ENCODE measurements at regions not wholly inside any gene's neighbourhood (a gene's known extent, or its start where the extent isn't known, plus 50 kb on each side); places are given as distances from the start of the nearest gene placed in this dataset.
"Not testable (repeated sequence)": the region's sequence is repeated elsewhere in the genome, so short reads cannot be mapped to it uniquely, and the experiment has no call there.

GRCh38 chr16:64662312-64662711, 459.6 kb downstream of the CDH11 start:
- DNase-seq; intact Hi-C loops (cut with micrococcal nuclease); H3K4me1 Mint-ChIP-seq (ENCODE audit: low read depth); POLR2A ChIA-PET; H3K27ac Mint-ChIP-seq; H3K4me3 Mint-ChIP-seq; H3K27me3 Mint-ChIP-seq; H3K36me3 Mint-ChIP-seq; CTCF ChIA-PET: not testable (repeated sequence)
- H3K9me3 Mint-ChIP-seq: peaks cover 35% of the 10 kb centered on the region

- no peak for DNase-seq
- H3K9me3 Mint-ChIP-seq: peaks cover 27% of the 10 kb centered on the region
- ChIA-PET CTCF (no interaction called here), POLR2A (no interaction called here)
- no peak overlapping the region for H3K27ac Mint-ChIP-seq
- H3K36me3 Mint-ChIP-seq: no peaks in the 10 kb centered on the region
- H3K27me3 Mint-ChIP-seq: no peaks in the 10 kb centered on the region
- H3K4me1 Mint-ChIP-seq (ENCODE audit: low read depth): no peaks in the 10 kb centered on the region
- no peak overlapping the region for H3K4me3 Mint-ChIP-seq
- intact Hi-C loops (cut with micrococcal nuclease): no loop called here
Observed at GRCh38 chr16:64659866-64660265, 462.0 kb downstream of the CDH11 start.

DNA sequence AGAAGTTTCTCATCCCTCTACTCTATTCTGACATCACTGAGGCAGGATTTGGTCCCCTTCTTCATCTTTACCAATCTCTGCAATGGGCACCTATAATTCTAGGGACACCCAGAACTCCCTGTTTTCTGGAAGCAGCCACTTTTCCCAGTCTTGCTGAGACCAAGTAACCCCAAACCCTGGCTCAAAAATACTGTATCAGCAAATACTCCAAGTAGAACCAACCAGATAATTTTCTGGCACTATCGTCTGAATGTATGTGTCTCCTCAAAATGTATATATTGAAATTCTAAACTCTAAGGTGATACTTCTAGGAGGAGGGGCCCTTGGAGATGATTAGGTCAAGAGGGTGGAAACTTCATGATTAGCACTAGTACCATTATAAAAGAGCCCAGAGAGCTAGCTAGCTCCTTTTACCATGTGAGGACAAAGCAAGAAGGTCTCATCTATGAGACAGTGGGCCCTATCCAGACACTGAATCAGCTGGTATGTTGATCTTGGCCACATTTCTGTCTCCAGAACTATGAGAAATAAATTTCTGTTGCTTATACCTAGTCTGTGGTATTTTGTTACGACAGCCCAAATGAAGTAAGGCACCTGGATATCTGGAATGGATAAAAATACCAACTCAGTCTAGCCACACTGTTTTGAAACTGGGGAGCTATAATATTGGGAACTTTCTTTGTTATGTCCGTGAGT, 464.4 kb downstream of the CDH11 start:
- H3K4me3 Mint-ChIP-seq: no peak overlapping the region
- ChIA-PET POLR2A (no interaction called here), CTCF (no interaction called here)
- H3K4me1 Mint-ChIP-seq (ENCODE audit: low read depth): no peaks in the 10 kb centered on the region
- peaks cover 31% of the 10 kb centered on the region for H3K9me3 Mint-ChIP-seq
- DNase-seq: no peak
- no peaks in the 10 kb centered on the region for H3K36me3 Mint-ChIP-seq
- no peak overlapping the region for H3K27ac Mint-ChIP-seq
- H3K27me3 Mint-ChIP-seq: no peaks in the 10 kb centered on the region
- intact Hi-C loops (cut with micrococcal nuclease): no loop called here

GRCh38 chr16:64656471-64656870, 465.4 kb downstream of the CDH11 start:
- intact Hi-C loops (cut with micrococcal nuclease): no loop called here
- DNase-seq: no peak
- Mint-ChIP-seq H3K27me3 (no peaks in the 10 kb centered on the region), H3K36me3 (no peaks in the 10 kb centered on the region), H3K4me1 (ENCODE audit: low read depth) (no peaks in the 10 kb centered on the region), H3K4me3 (no peak overlapping the region), H3K9me3 (peaks cover 39% of the 10 kb centered on the region), H3K27ac (no peak overlapping the region)
- ChIA-PET CTCF (no interaction called here), POLR2A (no interaction called here)

GRCh38 chr16:64654178-64654577, 467.7 kb downstream of the CDH11 start:
- H3K27me3 Mint-ChIP-seq: no peaks in the 10 kb centered on the region
- no peaks in the 10 kb centered on the region for H3K4me1 Mint-ChIP-seq (ENCODE audit: low read depth)
- no peak for DNase-seq
- CTCF ChIA-PET: no interaction called here
- no peaks in the 10 kb centered on the region for H3K36me3 Mint-ChIP-seq
- intact Hi-C loops (cut with micrococcal nuclease): no loop called here
- POLR2A ChIA-PET: no interaction called here
- H3K4me3 Mint-ChIP-seq: no peak overlapping the region
- H3K9me3 Mint-ChIP-seq: peaks cover 37% of the 10 kb centered on the region
- no peak overlapping the region for H3K27ac Mint-ChIP-seq

- H3K27me3 Mint-ChIP-seq: no peaks in the 10 kb centered on the region
- intact Hi-C loops (cut with micrococcal nuclease): no loop called here
- CTCF ChIA-PET: no interaction called here
Observed at GRCh38 chr16:64648282-64648681, 473.6 kb downstream of the CDH11 start.

GRCh38 chr16:64641343-64641742, 480.5 kb downstream of the CDH11 start:
- ChIA-PET POLR2A (no interaction called here), CTCF (no interaction called here)
- intact Hi-C loops (cut with micrococcal nuclease): no loop called here
- H3K36me3 Mint-ChIP-seq: no peaks in the 10 kb centered on the region
- no peak overlapping the region for H3K4me3 Mint-ChIP-seq
- H3K27me3 Mint-ChIP-seq: no peaks in the 10 kb centered on the region
- no peaks in the 10 kb centered on the region for H3K4me1 Mint-ChIP-seq (ENCODE audit: low read depth)
- H3K9me3 Mint-ChIP-seq: peaks cover 15% of the 10 kb centered on the region
- H3K27ac Mint-ChIP-seq: no peak overlapping the region
- DNase-seq: no peak

More at GRCh38 chr16:64648282-64648681, 473.6 kb downstream of the CDH11 start:
- H3K4me3 Mint-ChIP-seq: no peak overlapping the region
- POLR2A ChIA-PET: no interaction called here
- H3K9me3 Mint-ChIP-seq: peaks cover 36% of the 10 kb centered on the region
- no peaks in the 10 kb centered on the region for H3K36me3 Mint-ChIP-seq
- DNase-seq: no peak
- H3K4me1 Mint-ChIP-seq (ENCODE audit: low read depth): no peaks in the 10 kb centered on the region
- no peak overlapping the region for H3K27ac Mint-ChIP-seq

DNA sequence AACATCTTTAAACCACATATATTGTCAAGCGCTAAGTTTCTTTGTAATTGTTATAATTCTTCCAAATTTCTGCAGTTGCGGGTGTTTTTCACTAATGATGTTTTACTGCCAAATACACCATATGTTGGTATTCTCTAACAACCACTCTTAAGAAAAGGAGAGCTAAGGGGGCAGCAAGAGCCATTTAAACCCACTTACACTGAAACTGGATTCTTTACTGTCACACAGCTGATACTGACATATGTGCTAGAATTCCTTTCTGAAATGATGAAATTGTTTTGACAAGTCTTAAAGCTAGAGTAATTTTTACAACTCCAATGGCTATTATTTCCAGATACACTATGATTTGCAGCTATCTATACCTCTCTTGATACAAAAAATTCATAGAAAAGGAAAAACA, 483.1 kb downstream of the CDH11 start:
- intact Hi-C loops (cut with micrococcal nuclease): no loop called here
- POLR2A ChIA-PET: no interaction called here
- no peak for DNase-seq
- CTCF ChIA-PET: no interaction called here
- Mint-ChIP-seq H3K27me3 (no peaks in the 10 kb centered on the region), H3K36me3 (no peaks in the 10 kb centered on the region), H3K4me3 (no peak overlapping the region), H3K9me3 (peaks cover 13% of the 10 kb centered on the region), H3K27ac (no peak overlapping the region), H3K4me1 (ENCODE audit: low read depth) (no peaks in the 10 kb centered on the region)

DNA sequence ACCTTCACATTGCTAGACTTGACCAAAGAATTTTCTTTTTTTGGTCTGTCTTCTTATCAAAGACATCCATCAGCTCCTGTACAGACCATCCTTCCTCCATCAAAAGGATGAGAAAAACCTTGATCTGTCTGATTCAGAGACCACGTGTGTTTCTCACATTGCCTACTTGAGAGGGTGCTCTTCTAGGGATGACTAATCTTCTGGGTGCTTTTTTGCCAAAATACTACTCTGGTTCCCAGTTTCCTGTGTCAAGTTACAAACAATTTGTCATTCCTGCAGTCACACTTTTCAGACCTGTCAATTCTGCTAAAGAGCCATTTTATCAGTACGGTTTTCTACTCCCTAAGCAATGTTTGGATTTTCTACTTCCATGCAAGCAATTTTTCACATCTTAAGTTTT, 492.2 kb downstream of the CDH11 start:
- H3K4me3 Mint-ChIP-seq: no peak overlapping the region
- H3K36me3 Mint-ChIP-seq: no peaks in the 10 kb centered on the region
- H3K9me3 Mint-ChIP-seq: peaks cover 28% of the 10 kb centered on the region
- H3K27me3 Mint-ChIP-seq: no peaks in the 10 kb centered on the region
- DNase-seq: no peak
- intact Hi-C loops (cut with micrococcal nuclease): no loop called here
- CTCF ChIA-PET: no interaction called here
- H3K4me1 Mint-ChIP-seq (ENCODE audit: low read depth): no peaks in the 10 kb centered on the region
- no peak overlapping the region for H3K27ac Mint-ChIP-seq
- POLR2A ChIA-PET: no interaction called here

- DNase-seq: no peak
- H3K4me1 Mint-ChIP-seq (ENCODE audit: low read depth): no peaks in the 10 kb centered on the region
- H3K36me3 Mint-ChIP-seq: no peaks in the 10 kb centered on the region
- intact Hi-C loops (cut with micrococcal nuclease): no loop called here
- ChIA-PET POLR2A (no interaction called here), CTCF (no interaction called here)
- H3K27ac Mint-ChIP-seq: no peak overlapping the region
- H3K27me3 Mint-ChIP-seq: no peaks in the 10 kb centered on the region
- H3K4me3 Mint-ChIP-seq: no peak overlapping the region
- H3K9me3 Mint-ChIP-seq: peaks cover 24% of the 10 kb centered on the region
Observed at GRCh38 chr16:64627781-64628180, 494.1 kb downstream of the CDH11 start.

DNA sequence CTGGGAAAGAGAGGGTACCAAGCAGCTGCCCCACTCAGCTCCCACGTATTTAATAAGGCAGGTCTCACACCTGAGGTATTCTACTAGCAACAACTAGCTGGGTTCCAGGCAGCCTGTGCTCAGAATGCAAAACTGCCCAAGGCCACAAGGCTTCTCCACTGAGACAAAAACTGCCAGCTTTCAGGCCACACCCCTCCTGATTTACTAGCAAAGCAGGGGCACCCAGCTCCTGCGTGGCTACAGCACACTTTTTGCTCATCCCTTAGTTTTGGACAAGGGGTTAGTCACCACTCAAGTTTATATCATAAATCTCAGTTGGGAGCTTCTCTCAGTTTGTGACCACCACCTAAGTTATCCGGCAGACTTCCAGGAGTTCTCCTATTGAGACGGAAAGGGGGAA, 494.6 kb downstream of the CDH11 start:
- DNase-seq: no peak
- intact Hi-C loops (cut with micrococcal nuclease): no loop called here
- no peak overlapping the region for H3K4me3 Mint-ChIP-seq
- H3K27me3 Mint-ChIP-seq: no peaks in the 10 kb centered on the region
- H3K27ac Mint-ChIP-seq: no peak overlapping the region
- H3K9me3 Mint-ChIP-seq: peaks cover 24% of the 10 kb centered on the region
- H3K4me1 Mint-ChIP-seq (ENCODE audit: low read depth): no peaks in the 10 kb centered on the region
- no peaks in the 10 kb centered on the region for H3K36me3 Mint-ChIP-seq
- ChIA-PET POLR2A (no interaction called here), CTCF (no interaction called here)

- Mint-ChIP-seq H3K4me1 (ENCODE audit: low read depth) (no peaks in the 10 kb centered on the region), H3K4me3 (no peak overlapping the region), H3K9me3 (peaks cover 27% of the 10 kb centered on the region), H3K27ac (no peak overlapping the region), H3K36me3 (no peaks in the 10 kb centered on the region), H3K27me3 (no peaks in the 10 kb centered on the region)
- DNase-seq: no peak
- POLR2A ChIA-PET: no interaction called here
- CTCF ChIA-PET: no interaction called here
- intact Hi-C loops (cut with micrococcal nuclease): no loop called here
Observed at GRCh38 chr16:64626776-64627175, 495.1 kb downstream of the CDH11 start.

- POLR2A ChIA-PET: no interaction called here
Observed at GRCh38 chr16:64621616-64622015, 500.2 kb downstream of the CDH11 start.

More at GRCh38 chr16:64621616-64622015, 500.2 kb downstream of the CDH11 start:
- Mint-ChIP-seq H3K27me3 (no peaks in the 10 kb centered on the region), H3K36me3 (no peaks in the 10 kb centered on the region), H3K4me3 (no peak overlapping the region), H3K4me1 (ENCODE audit: low read depth) (no peaks in the 10 kb centered on the region), H3K9me3 (peaks cover 46% of the 10 kb centered on the region), H3K27ac (no peak overlapping the region)
- intact Hi-C loops (cut with micrococcal nuclease): no loop called here
- CTCF ChIA-PET: no interaction called here
- DNase-seq: no peak
